ENCODE measurements at regions not wholly inside any gene's neighbourhood (a gene's known extent, or its start where the extent isn't known, plus 50 kb on each side); places are given as distances from the start of the nearest gene placed in this dataset.

DNA sequence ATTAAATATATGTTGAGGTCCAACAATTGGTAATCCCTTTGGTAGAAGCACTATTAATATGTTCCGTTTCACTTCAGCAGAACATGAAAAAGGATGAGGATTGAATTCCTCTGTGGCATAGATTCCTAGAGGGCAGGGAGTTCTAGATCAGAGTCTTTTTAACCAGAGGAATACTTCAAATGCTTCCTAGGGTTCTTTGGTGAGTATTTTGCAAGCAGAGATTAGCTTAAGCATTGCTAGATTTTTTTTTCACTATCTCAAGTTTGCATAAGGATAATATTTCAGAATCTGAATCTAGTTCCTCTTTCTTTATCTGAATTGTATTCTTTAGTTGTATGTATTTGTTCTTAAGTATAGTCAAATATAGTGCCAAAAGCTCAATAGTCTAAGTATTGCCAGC is 116.6 kb upstream of the ADAMTSL1 start:
- no peak for DNase-seq

GRCh38 chr9:18358325-18358724 is 115.6 kb upstream of the ADAMTSL1 start:
- DNase-seq = no peak

DNA sequence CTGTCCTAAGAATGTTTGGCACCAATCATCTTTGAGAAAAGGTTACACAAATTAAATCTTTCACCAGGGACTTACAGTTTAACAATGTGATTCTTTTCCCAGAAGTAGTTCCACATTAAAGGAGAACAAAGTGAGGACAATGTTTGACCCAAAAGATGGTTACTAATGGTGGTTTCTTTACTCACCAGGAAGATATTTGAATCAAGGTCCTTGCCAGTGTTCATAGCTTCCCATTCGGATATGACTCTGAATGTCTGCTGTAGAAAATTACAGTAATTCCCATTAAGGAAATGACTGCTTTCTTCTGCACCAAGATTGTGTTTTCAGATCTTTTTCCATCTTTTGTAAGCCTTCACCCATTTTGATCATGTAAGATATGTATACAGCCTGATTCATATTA is 114.6 kb upstream of the ADAMTSL1 start:
- no peak for DNase-seq

DNA sequence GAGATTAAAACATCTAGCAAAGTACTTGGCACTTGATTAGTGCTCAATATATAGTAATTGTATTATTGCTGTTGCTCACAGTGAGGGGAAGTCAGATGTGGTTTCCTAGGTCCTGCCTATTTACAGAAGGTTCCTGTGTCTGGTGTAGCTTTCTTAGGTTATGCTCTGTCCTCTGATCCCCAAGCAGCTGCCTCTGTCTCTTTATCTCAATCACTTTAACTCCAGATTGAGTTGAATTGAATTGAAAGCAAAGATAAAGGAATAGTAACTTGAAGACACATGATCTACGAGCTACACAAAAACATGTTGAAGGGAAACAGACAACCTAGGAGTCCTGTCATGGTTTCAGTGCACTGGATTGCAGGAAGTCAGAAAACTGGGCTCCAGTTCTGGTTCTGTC is 113.9 kb upstream of the ADAMTSL1 start:
- DNase-seq = no peak

DNA sequence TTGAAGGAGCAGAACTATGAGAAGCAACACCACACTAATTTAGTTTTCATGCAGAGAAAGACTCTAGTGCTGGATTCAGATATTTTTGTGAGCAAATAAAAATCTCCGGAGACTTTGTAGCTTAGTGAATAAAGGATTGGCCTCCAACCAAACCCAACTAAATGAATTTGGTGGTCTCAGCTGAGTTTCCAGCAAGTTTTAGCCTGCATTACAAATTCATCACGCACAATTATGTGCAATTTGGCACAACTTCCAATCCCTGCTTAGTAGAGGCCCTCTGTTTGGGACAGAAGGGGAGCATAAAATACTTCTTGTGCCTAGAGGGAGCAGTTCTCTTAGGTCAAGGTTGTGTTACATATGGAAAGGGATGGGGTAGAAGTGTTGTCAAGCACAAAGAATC is 112.3 kb upstream of the ADAMTSL1 start:
- DNase-seq = no peak

DNA sequence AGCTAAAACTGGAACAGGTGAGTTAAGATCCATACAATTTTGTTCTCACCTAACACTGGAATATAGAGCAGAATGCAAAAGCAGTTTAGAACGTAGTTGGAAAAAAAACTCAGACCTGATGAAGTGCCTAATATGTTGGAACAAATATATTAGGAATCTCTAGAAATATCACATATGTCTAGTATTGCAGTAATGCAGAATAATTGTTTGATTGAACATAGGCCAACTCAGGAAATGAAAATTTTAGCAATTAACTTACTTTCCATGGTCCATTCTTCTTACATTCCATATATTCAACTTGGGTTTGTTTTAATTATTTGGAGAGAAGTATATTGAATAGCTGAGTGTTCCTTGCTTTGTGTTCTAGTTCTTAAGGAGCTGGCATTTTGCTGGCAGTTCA is 111.8 kb upstream of the ADAMTSL1 start:
- DNase-seq = no peak

DNA sequence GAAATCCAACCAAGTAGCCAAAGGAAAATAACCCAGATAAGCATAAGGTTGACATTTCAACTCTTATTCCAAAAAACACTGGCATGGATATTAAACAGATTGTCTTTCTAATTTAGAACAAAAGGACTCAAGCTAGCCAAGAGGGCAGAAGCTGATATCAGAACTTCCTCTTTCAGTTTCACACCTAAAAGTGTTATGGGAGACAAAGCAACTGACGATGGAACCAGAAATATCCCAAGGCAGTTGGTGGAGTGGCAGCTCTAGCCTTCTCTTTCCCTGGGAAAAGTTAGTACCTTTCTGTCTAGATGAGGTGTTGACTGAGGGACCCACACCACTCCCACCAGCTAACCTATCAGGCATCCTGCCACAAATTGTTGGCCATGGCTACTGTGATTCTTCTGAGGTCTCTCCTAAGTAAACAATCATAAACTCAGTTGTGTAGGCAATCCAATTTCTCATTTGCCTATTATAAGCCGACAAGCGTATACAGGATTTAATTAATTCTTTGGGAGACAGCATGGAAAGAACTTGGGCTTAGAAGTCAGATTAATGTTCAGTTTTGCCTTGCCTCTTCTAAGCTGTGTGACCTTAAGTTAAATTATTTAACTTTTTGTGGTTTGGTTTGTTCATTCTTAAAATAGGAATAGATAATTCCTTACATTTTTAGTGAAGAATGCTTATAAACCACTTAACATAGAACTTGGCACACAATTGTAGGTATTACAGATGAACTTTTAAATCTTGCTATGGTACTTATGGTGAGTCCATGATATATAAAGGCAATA is 110.9 kb upstream of the ADAMTSL1 start:
- no peak for DNase-seq

- DNase-seq = no peak
Observed at GRCh38 chr9:18365651-18366050, 108.3 kb upstream of the ADAMTSL1 start.

DNA sequence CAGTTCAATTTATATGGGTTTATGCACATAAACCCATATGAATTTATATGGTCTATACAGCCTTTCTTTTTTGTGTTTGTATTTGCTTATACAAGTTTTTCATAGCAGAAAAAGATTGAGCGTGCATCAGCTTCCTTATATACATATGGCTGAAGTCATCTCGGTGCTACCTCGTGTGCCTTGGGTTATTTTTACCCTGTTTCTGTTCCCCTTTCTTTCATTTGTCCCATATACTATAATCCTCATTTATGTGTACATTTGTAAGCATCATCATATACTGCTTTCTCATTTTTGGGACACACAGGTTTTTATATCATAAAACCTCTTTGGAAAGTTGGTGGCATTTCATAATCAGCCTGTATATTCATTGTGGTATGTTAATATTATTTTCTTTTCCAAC is 107.8 kb upstream of the ADAMTSL1 start:
- no peak for DNase-seq

- DNase-seq = no peak
Observed at GRCh38 chr9:18368206-18368605, 105.7 kb upstream of the ADAMTSL1 start.

- DNase-seq = no peak
Observed at GRCh38 chr9:18371141-18371540, 102.8 kb upstream of the ADAMTSL1 start.

- no peak for DNase-seq
Observed at GRCh38 chr9:18371621-18372020, 102.3 kb upstream of the ADAMTSL1 start.

DNA sequence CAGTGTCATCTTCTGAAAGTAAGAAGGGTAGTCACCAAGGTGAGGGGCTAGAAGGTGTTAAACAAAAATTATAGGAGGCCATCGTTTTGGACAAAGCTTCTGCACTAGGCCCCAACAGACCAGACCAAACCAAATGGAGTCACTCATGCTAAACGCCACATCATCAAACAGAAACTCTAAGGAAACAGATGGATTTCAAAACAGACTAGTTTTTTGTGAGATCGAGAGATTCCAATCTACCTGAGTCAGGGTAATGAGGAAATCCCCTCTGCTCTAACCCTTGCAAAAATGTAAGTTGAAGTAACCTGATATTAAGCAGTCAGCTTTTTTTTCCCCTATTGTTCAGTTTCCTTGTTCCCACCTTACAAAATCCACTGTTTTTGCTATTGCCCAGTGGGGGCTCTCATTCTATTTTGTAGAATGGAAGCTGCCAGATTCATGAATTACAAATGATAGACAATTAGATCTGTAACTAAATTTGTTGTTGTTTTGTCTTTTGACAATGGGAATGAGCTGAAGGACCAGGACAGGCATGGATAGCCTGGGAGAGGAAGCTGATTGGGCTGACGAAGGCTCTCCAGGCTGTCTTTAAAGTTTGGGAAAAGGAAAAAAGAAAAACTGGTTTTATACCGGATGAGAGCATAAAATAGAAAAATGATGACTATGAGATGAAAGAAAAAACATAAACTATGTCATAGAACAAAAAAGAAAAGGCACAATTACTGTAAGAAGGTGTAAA is 94.7 kb upstream of the ADAMTSL1 start:
- DNase-seq = no peak

- no peak for DNase-seq
Observed at GRCh38 chr9:18382243-18382642, 91.7 kb upstream of the ADAMTSL1 start.

GRCh38 chr9:18384066-18384465 is 89.9 kb upstream of the ADAMTSL1 start:
- no peak for DNase-seq

GRCh38 chr9:18385696-18386490 is 88.1 kb upstream of the ADAMTSL1 start:
- no peak for DNase-seq

DNA sequence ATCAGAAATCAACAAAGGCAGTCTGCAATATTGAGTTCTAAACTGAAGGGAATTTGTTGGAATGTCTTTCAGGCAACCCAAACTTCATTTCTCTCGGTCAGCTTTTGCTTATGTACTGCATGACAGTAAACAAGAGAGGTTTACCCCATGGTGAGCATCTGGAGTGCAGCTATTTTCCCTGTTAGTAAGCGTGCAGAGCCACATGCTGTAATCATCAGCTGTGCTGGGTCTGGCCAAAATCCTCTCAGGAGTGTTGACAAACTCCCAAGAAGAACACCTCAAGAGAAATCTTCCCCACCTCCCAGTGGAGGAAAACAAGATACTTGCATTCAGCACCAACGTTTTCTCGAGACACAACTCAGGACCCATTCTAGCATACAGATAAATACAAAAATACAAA is 83.6 kb upstream of the ADAMTSL1 start:
- no peak for DNase-seq

GRCh38 chr9:18393340-18394130 is 80.4 kb upstream of the ADAMTSL1 start:
- DNase-seq = peak; percentile 48

DNA sequence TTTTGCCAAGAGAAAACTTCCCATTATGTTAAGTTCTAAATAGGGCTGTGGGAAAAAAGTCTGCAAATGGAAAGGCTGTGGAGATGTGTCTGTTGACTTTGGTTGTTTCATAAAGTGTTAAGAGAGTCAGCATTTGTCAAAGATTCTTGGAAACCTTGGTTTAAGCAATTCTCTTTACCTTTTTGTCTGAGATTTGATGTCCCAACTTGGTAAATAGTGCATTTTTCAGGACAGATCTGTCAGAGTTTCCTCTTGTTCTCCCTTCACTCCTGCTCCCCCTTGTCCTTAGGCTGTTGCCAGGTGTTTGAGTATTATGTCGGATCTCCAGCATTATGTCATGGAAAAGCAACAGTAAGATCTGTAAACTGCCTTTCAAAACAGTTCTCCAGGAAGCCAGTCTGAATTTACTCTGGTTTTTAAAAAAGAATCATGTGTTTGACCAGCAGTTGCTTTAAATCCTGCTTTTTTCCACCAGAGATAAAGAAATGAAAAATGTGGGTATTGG is 79.1 kb upstream of the ADAMTSL1 start:
- DNase-seq = no peak

GRCh38 chr9:18396102-18396728 is 77.7 kb upstream of the ADAMTSL1 start:
- no peak for DNase-seq

DNA sequence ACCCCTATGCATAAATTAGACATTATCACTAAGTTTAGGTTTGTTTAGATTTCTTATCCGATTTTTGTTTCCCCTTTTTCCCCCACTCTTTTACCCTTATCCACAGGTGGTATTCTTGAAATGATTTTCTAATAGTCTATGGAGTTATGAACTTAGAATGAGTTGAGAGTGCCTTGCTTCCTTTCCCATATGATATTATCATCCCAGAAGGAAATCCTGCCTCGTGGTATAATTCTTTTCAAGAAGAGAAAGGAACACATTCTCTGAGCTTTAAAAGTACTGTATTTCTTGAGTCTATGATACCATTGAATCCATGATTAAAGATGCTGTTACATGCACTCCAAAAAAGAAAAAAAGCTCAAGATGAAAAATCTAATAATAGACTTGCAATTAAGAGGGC is 76.9 kb upstream of the ADAMTSL1 start:
- DNase-seq = no peak

DNA sequence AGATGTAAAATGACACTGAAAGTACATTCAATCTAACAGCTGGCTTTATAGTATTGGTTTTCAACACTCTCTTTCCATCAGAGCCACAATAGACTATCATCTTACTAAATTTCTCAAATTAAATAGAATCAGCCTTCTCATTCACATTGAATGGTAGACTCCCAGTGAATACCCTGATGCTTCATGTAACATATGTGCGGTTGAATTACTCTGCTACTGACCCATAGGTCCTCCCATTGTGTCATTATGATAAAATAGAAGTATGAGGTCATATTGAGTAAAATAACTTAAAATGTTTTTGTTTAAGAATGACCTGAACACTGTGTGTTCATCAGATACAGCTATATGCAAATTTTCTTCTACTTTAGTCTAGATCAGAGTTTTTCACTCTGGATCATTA is 75.9 kb upstream of the ADAMTSL1 start:
- DNase-seq = no peak
